GM23338 (cell line): ENCODE measurements at regions not wholly inside any gene's neighbourhood (a gene's known extent, or its start where the extent isn't known, plus 50 kb on each side); places are given as distances from the start of the nearest gene placed in this dataset.

Source experiments
- ATAC-seq: fragments of 200-7000 bp; cut with Tn5 transposase; 3 replicates; pipeline ENCODE4 v1.9.1; 2020
- DNase-seq: peaks from one replicate; pipeline ENCODE4 v3.0.0-alpha.2; 2015; ENCODE audit warnings: low spot score
- H2AFZ ChIP-seq: fragments of 200-600 bp; sonication (generic); 2 replicates; pipeline ENCODE4 v1.8.0; 2016; ENCODE audit warnings: antibody characterized with exemption, mild to moderate bottlenecking, moderate library complexity
- H3F3A ChIP-seq: fragments of 200-600 bp; sonication (generic); replicated peaks from 2 replicates; pipeline ENCODE4 v1.8.0; 2017; ENCODE audit warnings: antibody characterized with exemption, mixed run types, low read depth
- H3K27ac ChIP-seq: fragments of 200-600 bp; sonication (generic); 2 replicates; pipeline ENCODE4 v1.6.1; 2016; ENCODE audit warnings: low read depth
- H3K27me3 ChIP-seq: fragments of 200-600 bp; sonication (generic); 2 replicates; pipeline ENCODE4 v1.8.0; 2016; ENCODE audit warnings: mild to moderate bottlenecking, mixed run types, moderate library complexity; ENCODE audit not compliant: insufficient read depth
- H3K36me3 ChIP-seq: fragments of 200-600 bp; sonication (generic); 2 replicates; pipeline ENCODE4 v1.8.0; 2016; ENCODE audit warnings: mild to moderate bottlenecking; ENCODE audit not compliant: insufficient read depth
- H3K4me1 ChIP-seq: fragments of 200-600 bp; sonication (generic); 2 replicates; pipeline ENCODE4 v1.8.0; 2016; ENCODE audit warnings: mild to moderate bottlenecking, moderate library complexity; ENCODE audit not compliant: insufficient read depth
- H3K4me2 ChIP-seq: fragments of 200-600 bp; sonication (generic); 2 replicates; pipeline ENCODE4 v1.7.1; 2017; ENCODE audit warnings: mixed run types
- H3K4me3 ChIP-seq: fragments of 200-600 bp; sonication (generic); 2 replicates; pipeline ENCODE4 v1.6.1; 2016; ENCODE audit warnings: mixed run types
- H3K79me2 ChIP-seq: fragments of 200-600 bp; sonication (generic); replicated peaks from 2 replicates; pipeline ENCODE4 v1.8.0; 2017; ENCODE audit warnings: mild to moderate bottlenecking; ENCODE audit not compliant: insufficient read depth
- H3K9me2 ChIP-seq: fragments of 200-600 bp; sonication (generic); 2 replicates; pipeline ENCODE4 v1.8.0; 2017; ENCODE audit not compliant: insufficient read depth
- H4K20me1 ChIP-seq: fragments of 200-600 bp; sonication (generic); replicated peaks from 2 replicates; pipeline ENCODE4 v1.8.0; 2017; ENCODE audit warnings: mild to moderate bottlenecking; ENCODE audit not compliant: insufficient read depth
- H3K27ac Mint-ChIP-seq: 2 replicates; pipeline ENCODE4 v1.8.0; 2020; ENCODE audit warnings: inconsistent platforms, mild to moderate bottlenecking, moderate library complexity, mixed read lengths
- H3K27me3 Mint-ChIP-seq: 3 replicates; pipeline ENCODE4 v1.8.0; 2022; ENCODE audit warnings: low read depth, mild to moderate bottlenecking, moderate library complexity, mixed read lengths, inconsistent platforms; ENCODE audit not compliant: insufficient read depth, poor library complexity
- H3K36me3 Mint-ChIP-seq: 3 replicates; pipeline ENCODE4 v1.8.0; 2021; ENCODE audit warnings: low read depth, mild to moderate bottlenecking, inconsistent platforms, moderate library complexity, mixed read lengths
- H3K4me1 Mint-ChIP-seq: 3 replicates; pipeline ENCODE4 v1.8.0; 2020; ENCODE audit warnings: mild to moderate bottlenecking, inconsistent platforms, mixed read lengths
- H3K4me3 Mint-ChIP-seq: 3 replicates; pipeline ENCODE4 v1.8.0; 2021; ENCODE audit warnings: moderate library complexity, mild to moderate bottlenecking, inconsistent platforms, mixed read lengths
- H3K9me3 Mint-ChIP-seq: 3 replicates; pipeline ENCODE4 v1.8.0; 2020; ENCODE audit warnings: moderate library complexity, mild to moderate bottlenecking, inconsistent platforms, mixed read lengths
- CREB1 ChIP-seq: fragments of 250-450 bp; sonication (Bioruptor Pico); IDR thresholded peaks from 2 replicates; pipeline ENCODE4 v1.5.0; 2020; ENCODE audit warnings: low read depth, mild to moderate bottlenecking, moderate library complexity
- EZH2 ChIP-seq: fragments of 200-600 bp; sonication (generic); IDR thresholded peaks from one replicate; pipeline ENCODE4 v1.8.0; 2017; ENCODE audit warnings: antibody characterized with exemption, mild to moderate bottlenecking, low read depth; ENCODE audit not compliant: unreplicated experiment
- EZH2phosphoT487 ChIP-seq: fragments of 200-600 bp; sonication (generic); IDR thresholded peaks from one replicate; pipeline ENCODE4 v1.8.1; 2018; ENCODE audit warnings: antibody characterized with exemption; ENCODE audit not compliant: unreplicated experiment
- JUNB ChIP-seq: IDR thresholded peaks from one replicate; pipeline ENCODE4 v1.6.1; 2016; ENCODE audit warnings: antibody characterized with exemption; ENCODE audit not compliant: unreplicated experiment
- NANOG ChIP-seq: IDR thresholded peaks from 2 replicates; pipeline ENCODE4 v1.6.1; 2016; ENCODE audit warnings: antibody characterized with exemption, borderline replicate concordance
- POLR2AphosphoS5 ChIP-seq: IDR thresholded peaks from 2 replicates; pipeline ENCODE4 v1.6.1; 2016; ENCODE audit warnings: antibody characterized with exemption, low read depth
- STAT1 ChIP-seq: IDR thresholded peaks from one replicate; pipeline ENCODE4 v1.6.1; 2016; ENCODE audit warnings: antibody characterized with exemption; ENCODE audit not compliant: unreplicated experiment
- ZNF114 ChIP-seq: fragments of 250-450 bp; sonication (Bioruptor Pico); IDR thresholded peaks from 2 replicates; pipeline ENCODE4 v1.5.0; 2020; ENCODE audit warnings: mild to moderate bottlenecking, moderate library complexity
- ZNF331 ChIP-seq: fragments of 250-450 bp; sonication (Bioruptor Pico); IDR thresholded peaks from 2 replicates; pipeline ENCODE4 v1.5.0; 2020; ENCODE audit warnings: low read depth, mild to moderate bottlenecking, moderate library complexity
- TF ChIP-seq, protein P1 (sequence below): IDR thresholded peaks from one replicate; pipeline ENCODE4 v1.6.1; 2018; ENCODE audit warnings: antibody characterized with exemption; ENCODE audit not compliant: unreplicated experiment
- TF ChIP-seq, protein P2 (sequence below), 2 experiments: fragments of 200-600 bp in 1 of 2; sonication (generic) in 1 of 2; conservative IDR thresholded peaks; 2 replicates each; pipeline versions ENCODE4 v1.5.1 to v1.6.1; 2016 to 2017; ENCODE audit warnings: antibody characterized with exemption in 2 of 2, low read depth in 2 of 2, mild to moderate bottlenecking in 2 of 2, moderate library complexity in 1 of 2
- TF ChIP-seq, protein P3 (sequence below): IDR thresholded peaks from 2 replicates; pipeline ENCODE4 v1.6.1; 2016; ENCODE audit warnings: antibody characterized with exemption

DNA sequence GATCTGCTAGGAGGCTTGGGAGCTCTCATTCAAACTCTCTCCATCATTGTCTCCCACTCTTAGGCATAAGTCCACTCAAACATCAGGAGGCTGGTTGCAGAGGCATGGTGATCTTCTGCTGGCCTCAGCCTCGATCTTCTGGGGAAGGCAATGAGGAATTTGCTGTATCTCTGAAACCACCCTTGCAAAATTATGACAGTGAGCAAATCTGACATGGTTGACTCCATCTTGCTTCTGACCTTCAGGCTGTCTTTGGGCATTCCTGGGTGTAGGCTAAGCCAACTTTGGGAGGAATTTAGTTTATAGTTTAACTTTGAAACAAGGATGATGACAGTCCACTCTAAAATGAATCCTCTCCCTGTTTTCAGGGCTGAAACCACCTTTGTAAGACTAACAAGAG, 84.1 kb upstream of the ABCC4 start:
- H3K27me3 ChIP-seq: no peaks in the 10 kb centered on the region
- TF ChIP-seq CREB1 (no peak), POLR2AphosphoS5 (no peak), EZH2 (no peak)
- TF ChIP-seq, protein P1, sequence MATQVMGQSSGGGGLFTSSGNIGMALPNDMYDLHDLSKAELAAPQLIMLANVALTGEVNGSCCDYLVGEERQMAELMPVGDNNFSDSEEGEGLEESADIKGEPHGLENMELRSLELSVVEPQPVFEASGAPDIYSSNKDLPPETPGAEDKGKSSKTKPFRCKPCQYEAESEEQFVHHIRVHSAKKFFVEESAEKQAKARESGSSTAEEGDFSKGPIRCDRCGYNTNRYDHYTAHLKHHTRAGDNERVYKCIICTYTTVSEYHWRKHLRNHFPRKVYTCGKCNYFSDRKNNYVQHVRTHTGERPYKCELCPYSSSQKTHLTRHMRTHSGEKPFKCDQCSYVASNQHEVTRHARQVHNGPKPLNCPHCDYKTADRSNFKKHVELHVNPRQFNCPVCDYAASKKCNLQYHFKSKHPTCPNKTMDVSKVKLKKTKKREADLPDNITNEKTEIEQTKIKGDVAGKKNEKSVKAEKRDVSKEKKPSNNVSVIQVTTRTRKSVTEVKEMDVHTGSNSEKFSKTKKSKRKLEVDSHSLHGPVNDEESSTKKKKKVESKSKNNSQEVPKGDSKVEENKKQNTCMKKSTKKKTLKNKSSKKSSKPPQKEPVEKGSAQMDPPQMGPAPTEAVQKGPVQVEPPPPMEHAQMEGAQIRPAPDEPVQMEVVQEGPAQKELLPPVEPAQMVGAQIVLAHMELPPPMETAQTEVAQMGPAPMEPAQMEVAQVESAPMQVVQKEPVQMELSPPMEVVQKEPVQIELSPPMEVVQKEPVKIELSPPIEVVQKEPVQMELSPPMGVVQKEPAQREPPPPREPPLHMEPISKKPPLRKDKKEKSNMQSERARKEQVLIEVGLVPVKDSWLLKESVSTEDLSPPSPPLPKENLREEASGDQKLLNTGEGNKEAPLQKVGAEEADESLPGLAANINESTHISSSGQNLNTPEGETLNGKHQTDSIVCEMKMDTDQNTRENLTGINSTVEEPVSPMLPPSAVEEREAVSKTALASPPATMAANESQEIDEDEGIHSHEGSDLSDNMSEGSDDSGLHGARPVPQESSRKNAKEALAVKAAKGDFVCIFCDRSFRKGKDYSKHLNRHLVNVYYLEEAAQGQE: no peak
- no peaks in the 10 kb centered on the region for H3K4me1 ChIP-seq
- DNase-seq (no peak), ATAC-seq (no peak)
- no peak overlapping the region for H3K4me3 Mint-ChIP-seq
- H3K4me2 ChIP-seq: no peak overlapping the region
- peaks cover 4% of the 10 kb centered on the region for H3K27me3 Mint-ChIP-seq
- peaks cover 3% of the 10 kb centered on the region; the same call in 2 of the 3 replicates for H3K36me3 Mint-ChIP-seq
- H3K27ac ChIP-seq: no peak overlapping the region
- H3K27ac Mint-ChIP-seq: no peak overlapping the region
- H3K9me3 Mint-ChIP-seq: peaks cover 14% of the 10 kb centered on the region; the same call in 2 of the 3 replicates
- H3K4me1 Mint-ChIP-seq: peaks cover 2% of the 10 kb centered on the region; the same call in 1 of the 3 replicates
- H3K9me2 ChIP-seq: peaks cover 9% of the 10 kb centered on the region; the same call in 1 of the 2 replicates
- H3K36me3 ChIP-seq: no peaks in the 10 kb centered on the region
- H3K79me2 ChIP-seq: no peaks in the 10 kb centered on the region
- H3K4me3 ChIP-seq: no peak overlapping the region
- no peak overlapping the region for H2AFZ ChIP-seq
- no peaks in the 10 kb centered on the region for H3F3A ChIP-seq
- H4K20me1 ChIP-seq: no peaks in the 10 kb centered on the region

GRCh38 chr13:95385798-95386197, 84.5 kb upstream of the ABCC4 start:
- Mint-ChIP-seq H3K27ac (no peak overlapping the region), H3K4me1 (no peaks in the 10 kb centered on the region), H3K9me3 (peaks cover 14% of the 10 kb centered on the region; the same call in 2 of the 3 replicates), H3K4me3 (no peak overlapping the region), H3K27me3 (peaks cover 4% of the 10 kb centered on the region), H3K36me3 (peaks cover 3% of the 10 kb centered on the region; the same call in 2 of the 3 replicates)
- Histone ChIP-seq H2AFZ (no peak overlapping the region), H4K20me1 (no peaks in the 10 kb centered on the region), H3K9me2 (peaks cover 9% of the 10 kb centered on the region; the same call in 1 of the 2 replicates), H3F3A (no peaks in the 10 kb centered on the region), H3K4me2 (no peak overlapping the region), H3K4me1 (no peaks in the 10 kb centered on the region), H3K27ac (no peak overlapping the region), H3K4me3 (no peak overlapping the region), H3K79me2 (no peaks in the 10 kb centered on the region), H3K36me3 (no peaks in the 10 kb centered on the region), H3K27me3 (no peaks in the 10 kb centered on the region)
- ATAC-seq: no peak
- DNase-seq: no peak
- TF ChIP-seq EZH2: no peak
- TF ChIP-seq, protein P1: no peak
- TF ChIP-seq, protein P2, sequence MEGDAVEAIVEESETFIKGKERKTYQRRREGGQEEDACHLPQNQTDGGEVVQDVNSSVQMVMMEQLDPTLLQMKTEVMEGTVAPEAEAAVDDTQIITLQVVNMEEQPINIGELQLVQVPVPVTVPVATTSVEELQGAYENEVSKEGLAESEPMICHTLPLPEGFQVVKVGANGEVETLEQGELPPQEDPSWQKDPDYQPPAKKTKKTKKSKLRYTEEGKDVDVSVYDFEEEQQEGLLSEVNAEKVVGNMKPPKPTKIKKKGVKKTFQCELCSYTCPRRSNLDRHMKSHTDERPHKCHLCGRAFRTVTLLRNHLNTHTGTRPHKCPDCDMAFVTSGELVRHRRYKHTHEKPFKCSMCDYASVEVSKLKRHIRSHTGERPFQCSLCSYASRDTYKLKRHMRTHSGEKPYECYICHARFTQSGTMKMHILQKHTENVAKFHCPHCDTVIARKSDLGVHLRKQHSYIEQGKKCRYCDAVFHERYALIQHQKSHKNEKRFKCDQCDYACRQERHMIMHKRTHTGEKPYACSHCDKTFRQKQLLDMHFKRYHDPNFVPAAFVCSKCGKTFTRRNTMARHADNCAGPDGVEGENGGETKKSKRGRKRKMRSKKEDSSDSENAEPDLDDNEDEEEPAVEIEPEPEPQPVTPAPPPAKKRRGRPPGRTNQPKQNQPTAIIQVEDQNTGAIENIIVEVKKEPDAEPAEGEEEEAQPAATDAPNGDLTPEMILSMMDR (conservative IDR thresholded peaks at IDR 0.05; ENCODE audit: low read depth in 2 of 2): no peak
- no peak for TF ChIP-seq JUNB
- no peak for TF ChIP-seq ZNF331
- no peak for TF ChIP-seq EZH2phosphoT487
- TF ChIP-seq, protein P3, sequence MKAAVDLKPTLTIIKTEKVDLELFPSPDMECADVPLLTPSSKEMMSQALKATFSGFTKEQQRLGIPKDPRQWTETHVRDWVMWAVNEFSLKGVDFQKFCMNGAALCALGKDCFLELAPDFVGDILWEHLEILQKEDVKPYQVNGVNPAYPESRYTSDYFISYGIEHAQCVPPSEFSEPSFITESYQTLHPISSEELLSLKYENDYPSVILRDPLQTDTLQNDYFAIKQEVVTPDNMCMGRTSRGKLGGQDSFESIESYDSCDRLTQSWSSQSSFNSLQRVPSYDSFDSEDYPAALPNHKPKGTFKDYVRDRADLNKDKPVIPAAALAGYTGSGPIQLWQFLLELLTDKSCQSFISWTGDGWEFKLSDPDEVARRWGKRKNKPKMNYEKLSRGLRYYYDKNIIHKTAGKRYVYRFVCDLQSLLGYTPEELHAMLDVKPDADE: no peak
- TF ChIP-seq NANOG: no peak
- no peak for TF ChIP-seq STAT1
- no peak for TF ChIP-seq CREB1
- no peak for TF ChIP-seq ZNF114 (CRISPR knock-in tag)
